Hematopoietic multipotent progenitor cell treated with erythropoietin and hydrocortisone succinate and interleukin-3 and kit ligand, for 17 days (in vitro differentiated cells): ENCODE measurements at regions not wholly inside any gene's neighbourhood (a gene's known extent, or its start where the extent isn't known, plus 50 kb on each side); places are given as distances from the start of the nearest gene placed in this dataset.

Experiments
- DNase-seq: peaks from one replicate; pipeline ENCODE4 v3.0.0-alpha.2; 2015; ENCODE audit warnings: low spot score

DNA sequence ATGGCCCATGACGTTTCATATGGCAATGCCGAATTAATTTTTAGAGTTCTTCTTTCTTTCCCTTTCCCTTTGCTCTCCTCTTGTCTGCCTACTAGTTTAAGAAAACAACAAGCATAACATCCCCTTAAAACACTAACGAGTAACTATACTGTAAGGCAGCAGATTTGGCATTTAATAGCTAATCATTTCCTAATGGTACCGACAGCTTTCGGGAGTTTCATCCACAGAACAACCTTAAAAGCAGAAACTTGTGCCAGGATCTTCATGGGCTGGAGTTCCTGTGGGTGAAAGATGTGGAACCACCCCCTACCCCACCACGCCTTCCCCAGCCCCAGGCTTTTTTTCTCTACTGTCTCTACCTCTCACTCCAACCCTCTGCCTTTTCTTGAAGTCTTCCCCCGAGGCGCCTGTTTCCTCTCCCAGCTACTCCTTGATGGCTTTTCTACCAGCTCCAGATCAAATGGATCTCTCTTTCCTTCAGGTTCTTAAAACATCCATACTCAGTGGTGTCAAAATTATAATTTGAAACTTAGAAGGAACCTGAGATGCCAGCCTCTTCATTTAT, 319.5 kb downstream of the PIK3R1 start:
- no peak for DNase-seq

DNA sequence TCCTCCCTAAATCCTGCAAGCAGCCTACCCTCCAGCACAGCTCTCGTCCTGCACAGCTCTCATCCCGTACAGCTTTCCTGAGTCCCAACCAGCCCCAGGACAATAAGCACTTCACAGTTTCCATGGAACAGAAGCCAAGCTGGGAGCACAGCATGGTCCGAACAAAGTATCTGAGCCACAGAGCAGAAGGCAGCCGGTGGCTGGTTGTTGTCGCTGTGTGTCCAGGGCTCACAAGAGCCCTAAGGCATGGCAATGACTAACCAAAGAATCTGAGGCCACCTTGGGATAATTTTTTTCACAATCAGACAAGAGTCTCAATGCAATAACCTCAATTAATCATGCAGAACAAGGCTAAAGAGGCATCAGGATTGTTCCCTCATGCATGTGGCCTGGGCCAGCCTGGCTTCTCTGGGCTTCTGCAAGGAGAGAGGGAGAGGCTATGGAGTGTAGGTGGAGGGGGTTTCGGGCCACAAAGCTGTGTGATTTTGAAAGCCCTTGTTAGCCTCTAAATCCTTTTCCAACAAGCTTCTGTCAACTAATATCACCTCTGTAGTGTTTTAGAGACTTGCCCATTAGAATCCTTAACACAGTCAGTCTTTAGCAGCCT, 323.4 kb downstream of the PIK3R1 start:
- DNase-seq = no peak

DNA sequence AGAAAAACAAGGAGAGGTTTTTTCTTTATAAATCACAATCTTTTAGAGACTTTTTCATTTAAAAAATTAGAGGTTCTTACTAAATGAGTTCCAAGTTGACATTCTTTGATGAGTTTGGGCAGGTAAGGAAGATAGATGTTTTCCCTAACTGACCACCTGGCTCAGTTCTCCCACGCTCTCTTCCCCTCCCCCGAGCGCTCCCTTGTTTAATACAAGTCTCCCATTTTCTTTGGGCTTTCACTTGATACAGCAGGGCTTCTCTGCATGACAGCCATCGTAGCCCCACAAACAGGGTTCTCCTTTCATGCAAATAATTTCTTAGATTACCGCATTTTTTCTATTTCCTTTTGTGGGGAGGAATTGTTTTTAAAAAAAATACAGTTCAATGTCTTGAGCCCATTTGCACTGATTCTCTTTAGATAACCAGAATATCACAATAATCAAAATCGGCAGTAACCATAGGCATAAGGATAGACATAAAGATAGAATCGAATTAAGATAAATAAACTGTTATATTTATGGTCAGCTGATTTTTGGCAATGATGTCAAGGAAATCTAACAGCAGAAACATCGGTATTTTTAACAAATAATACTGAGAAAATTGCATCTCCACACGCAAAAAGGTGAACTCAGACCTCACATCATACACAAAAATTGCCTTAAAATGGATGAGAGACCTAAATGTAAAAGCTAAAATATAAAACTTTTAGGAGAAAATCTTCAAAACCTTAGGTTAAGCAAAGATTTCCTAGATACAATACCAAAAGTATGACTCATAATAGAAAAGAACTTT, 325.4 kb downstream of the PIK3R1 start:
- no peak for DNase-seq

DNA sequence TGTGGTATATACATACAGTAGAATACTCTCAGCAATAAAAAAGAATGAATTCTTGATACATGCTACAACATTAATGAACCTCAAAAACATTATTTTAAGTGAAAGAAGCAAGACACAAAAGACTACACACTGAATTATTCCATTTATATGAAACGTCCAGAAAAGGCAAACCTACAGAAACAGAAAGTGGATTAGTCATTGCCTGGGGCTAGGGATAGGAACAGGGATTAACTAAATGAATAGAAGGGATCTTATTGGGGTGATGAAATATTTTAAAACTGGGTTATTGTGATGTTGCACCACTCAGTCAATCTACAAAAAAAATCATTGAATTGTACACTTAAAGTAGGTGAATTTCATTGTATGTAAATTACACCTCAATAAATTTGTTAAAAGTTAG, 326.7 kb downstream of the PIK3R1 start:
- DNase-seq = no peak

DNA sequence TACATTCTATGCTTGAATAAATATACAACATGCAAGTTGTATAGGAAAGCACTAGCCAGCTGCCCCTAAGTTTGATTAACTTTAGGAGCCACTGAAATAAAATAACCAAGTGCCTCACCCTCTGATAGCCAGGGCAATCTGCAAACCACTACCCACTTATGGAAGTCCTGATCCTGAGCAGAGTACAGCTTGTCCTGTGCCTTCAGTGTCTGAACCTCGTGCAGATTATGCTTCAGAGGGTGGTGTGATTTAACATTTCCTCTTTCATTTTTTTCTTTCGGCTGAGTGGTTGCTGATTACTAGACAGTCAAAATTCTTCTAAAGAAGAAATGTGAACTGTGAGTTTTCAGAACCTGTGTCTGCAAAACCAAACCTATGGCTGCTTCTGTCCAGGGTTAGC, 327.7 kb downstream of the PIK3R1 start:
- no peak for DNase-seq

DNA sequence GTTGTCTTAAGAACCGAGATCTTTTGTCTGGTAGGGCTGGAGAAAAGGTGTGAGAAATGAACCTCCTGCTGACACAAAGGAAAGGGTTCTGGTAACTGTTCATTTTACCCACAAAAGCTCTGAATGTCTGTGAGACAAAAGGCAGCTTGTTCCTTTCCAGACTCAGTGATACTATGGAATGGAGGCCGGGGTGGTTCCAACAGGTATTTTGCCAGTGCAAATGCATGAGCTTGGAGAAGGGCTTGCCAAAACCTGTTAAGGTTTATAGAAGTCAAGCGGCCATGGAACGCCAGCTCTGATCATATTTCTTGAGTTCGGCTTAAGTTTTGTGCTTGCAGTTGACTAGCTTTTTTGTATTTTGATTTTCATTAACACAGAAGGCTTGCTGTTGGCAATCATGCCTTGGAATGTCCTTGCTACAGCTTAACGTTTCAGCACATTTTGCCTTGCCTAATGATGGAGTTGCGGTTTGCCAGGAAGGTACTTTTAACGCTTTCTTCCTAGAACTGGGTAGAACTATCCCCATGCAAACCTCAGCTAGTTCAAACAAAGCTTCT, 328.6 kb downstream of the PIK3R1 start:
- no peak for DNase-seq

DNA sequence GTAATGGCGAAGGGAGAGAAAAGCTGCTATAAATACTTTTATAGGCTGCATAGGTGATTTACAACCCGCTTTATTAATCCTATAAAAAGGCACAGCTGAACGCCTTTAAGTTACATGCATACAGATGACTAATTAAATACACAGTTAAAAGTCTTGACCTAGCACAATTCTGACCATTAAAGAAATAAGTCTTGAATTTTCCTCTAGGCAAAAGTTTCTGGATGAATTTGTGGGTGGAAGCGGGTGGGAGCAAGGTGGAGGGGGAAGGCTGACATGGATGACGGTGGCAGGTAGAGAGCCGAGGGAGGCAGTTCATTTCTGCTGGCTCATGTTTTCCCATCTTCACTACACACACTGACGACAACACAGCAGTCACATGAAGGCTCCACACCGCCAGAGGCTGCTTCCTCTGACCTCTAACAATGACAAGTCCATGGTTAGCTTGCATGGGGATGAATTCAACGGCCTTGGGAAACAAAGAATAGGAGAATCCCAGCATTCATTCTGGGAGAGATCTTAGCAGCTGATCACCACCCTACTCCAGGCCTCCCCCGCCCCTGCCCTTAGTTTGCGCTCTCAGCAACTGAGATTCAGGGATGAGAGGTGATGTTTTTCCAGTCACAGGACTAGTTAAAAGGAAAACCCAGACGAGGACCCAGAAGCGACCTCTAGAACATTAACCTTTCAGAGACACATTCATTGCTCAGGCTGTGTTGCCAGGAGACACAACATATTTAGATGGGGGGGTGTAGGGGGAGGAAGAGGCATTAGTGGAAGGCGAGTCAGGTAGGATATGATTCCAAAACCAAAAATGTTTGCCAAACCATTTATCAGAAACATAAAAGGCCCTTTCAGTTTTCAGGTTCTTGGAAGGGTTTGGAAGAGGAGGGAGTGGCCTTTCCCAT, 329.3 kb downstream of the PIK3R1 start:
- no peak for DNase-seq

DNA sequence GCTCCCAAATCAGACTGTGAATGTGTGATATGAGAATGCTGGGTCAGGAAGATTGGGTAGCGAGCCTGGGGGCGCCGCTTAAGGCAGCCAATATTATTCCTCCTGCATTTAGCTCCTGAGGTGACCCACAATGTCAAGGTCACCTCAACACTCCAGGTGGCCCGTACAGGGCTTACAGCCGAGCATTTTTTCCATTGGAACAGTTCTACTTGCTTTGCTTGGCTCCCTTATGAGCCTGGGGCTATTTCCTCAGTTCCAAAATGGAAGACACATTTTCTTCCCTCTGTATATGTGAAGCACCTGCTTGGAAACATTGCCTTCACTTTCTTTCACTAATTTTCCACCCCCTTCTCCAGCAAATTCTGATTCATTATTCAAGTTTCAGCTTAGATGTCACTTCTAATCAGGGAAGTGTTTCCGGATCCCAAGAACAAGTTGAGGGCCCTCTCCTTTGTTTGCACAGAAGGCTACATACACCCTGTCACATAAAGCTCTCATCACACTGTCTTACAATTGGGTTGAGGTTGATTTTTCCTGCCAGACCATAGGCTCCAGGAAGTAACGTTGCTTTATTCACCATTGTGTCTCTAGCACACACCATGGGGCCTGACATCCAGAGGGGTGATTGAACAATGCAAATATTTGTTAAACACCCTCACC, 330.2 kb downstream of the PIK3R1 start:
- no peak for DNase-seq

DNA sequence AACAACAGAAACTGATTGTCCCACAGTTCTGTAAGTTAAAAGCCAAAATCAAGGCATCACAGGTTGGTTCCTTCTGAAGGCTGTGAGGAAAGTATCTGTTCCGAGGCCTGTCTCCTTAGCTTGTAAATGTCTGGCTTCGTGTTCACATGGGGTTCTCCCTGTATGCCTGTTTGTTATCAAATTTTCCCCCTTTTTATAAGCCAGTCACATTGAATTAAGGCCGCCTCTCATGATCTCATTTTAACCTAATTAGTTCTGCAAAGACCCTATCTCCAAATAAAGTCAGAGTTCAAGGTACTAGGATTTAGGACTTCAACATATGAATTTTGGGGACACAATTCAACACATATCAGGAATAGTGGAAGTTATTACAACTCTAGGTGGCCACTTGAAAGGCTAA, 331.5 kb downstream of the PIK3R1 start:
- no peak for DNase-seq

DNA sequence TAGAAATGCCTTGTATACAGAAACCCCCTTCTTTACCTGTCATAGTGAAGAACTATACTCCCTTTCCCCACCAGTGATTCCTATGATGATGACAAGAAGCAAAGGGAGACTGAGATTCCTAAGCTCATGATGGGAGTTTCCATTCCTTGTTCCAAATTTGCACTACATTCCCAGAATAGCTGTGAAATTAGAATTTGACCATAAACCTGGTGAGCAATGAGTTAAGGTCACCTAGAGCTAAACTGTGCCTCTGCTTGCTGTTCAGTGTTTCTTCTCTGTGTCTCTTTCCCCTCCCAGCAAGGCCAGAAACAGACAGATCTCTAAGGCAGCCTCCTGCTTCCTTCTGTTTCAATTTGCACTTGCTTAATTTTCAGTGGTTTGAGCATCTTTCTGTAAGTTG, 332.1 kb downstream of the PIK3R1 start:
- DNase-seq = no peak

DNA sequence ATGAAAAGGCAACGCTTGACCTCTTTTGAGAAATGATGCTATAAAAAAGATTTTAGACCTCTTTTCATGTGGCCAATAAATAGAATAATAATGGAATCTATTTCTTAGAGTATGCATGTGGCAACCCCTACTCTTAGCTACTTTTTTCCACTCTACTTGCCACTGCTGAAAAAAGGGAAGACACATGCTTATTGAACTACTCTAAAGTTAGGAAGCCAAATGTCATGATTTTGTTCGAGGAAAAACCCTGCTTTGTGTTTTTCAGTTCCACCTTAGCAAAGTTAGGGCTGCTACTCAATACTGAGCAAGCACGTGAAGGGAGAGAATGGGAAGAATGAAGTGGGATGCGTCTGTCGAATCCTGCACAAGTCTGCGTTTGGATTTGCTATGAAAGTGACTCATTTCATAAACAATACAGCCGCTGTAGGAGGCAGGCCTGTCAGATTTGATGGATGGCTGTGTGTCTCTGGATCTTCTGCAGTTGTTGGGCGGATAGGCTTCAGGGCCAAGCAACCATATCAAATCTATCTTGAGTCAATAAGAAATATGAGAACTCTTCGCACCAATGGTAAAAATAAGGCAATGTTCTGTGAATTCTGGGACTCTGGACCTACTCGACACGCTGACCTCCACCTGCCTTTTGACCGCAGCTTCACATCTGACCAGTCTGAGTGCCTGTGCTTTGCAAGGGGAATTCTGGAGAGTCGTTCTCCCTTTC, 333.6 kb downstream of the PIK3R1 start:
- DNase-seq = no peak

DNA sequence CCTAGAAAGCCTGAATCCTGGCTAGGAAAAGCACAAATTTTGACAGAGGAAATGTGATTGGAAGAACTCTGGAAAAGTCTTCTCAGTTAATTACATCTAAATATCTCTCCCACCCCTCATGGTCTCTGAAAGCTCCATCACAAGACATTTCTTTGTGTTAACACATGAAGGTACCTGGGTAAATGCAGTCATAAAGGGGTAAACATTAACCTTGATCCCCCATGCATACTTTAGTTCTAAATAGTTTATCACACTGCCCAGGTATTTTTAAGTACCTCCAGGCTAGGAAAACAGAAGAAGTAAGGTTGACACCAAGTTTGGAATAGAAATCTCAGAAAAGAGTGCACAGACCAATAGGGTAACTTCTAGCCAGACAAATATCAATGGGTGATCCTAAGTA, 334.5 kb downstream of the PIK3R1 start:
- DNase-seq = no peak

DNA sequence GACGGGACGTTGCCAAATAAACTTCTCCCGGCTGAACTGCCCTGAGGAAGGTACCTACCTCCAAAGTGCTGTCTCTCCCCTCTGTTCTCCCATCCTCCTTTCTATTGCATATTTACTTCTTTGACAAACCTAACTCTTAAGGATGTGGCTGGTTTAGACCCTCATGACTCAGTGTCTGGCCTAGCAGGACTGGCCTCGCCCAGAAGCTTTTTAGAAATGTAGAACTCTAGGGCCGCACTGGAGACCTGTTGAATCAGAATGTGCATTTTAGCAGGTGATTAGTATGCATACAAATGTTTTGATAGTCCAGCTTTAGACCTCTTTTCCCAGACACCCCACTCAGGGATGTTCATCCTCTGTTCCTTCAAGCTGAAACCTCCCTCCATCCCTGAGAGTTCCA, 335.9 kb downstream of the PIK3R1 start:
- DNase-seq = no peak

DNA sequence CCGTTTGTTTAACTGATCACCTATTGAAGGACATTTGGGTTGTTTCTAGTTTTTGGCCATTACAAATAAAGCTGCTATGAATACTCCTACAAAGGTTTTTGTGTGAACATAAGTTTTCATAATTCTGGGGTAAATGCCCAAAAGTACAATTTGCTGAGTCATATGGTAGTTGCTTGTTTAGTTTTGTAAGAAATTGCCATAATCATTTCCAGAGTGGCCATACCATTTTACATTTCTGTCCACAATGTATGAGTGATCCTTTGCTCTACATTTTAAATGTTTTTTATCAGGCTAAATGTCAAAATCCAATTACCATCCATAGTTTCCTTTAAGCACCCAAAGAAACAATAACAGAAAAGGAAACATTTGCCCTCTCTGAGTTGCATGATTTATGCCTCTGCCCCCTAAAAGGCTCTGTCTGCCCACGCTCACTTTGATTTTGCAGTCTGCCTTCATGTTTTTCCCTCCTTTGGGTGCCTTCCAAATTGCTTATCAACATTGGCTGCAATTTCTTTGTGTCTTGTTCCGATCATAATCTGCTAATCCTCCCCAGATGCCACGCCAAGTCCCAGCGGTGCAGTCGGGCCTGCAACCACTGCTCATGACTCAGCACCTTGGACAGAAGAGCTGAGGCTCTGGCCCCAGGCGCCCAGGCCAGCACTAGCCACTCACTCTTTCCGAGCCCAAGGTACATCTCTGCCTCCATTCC, 339.2 kb downstream of the PIK3R1 start:
- no peak for DNase-seq

DNA sequence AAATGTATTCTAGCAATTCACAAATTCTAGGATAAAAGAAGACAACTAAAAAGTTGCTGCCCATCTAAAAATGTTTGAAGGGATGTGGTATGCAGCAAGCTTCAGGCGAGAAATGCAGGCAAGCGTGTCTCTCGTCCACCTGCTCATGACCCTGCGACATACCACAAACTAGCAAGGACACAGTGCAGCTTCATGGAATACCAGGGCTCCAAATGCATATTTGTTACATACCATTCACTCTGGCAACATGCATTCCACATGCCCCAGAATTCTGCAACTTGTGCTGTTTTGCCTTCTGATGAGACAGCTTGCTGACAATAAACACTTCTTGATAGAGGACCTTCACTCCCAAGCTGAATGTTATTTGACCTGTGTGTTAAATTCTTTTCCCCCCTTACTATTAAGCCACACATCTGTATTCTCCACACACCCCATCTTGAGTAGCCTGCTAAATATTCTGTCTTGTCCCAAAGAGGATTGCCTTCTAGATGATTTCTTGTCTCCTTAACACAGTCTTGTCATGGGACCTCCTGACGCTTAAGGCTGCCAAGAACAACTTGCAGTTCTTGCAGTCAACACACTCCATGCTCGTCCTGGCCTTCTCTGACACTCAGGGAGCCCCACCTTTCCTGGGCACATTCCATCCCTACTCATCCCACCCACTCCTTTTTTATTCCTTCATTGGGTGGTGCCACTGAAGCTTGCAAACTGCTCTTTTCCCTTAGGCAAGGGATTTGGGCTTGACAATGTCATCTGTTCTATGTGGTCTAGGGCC, 340.5 kb downstream of the PIK3R1 start:
- no peak for DNase-seq

DNA sequence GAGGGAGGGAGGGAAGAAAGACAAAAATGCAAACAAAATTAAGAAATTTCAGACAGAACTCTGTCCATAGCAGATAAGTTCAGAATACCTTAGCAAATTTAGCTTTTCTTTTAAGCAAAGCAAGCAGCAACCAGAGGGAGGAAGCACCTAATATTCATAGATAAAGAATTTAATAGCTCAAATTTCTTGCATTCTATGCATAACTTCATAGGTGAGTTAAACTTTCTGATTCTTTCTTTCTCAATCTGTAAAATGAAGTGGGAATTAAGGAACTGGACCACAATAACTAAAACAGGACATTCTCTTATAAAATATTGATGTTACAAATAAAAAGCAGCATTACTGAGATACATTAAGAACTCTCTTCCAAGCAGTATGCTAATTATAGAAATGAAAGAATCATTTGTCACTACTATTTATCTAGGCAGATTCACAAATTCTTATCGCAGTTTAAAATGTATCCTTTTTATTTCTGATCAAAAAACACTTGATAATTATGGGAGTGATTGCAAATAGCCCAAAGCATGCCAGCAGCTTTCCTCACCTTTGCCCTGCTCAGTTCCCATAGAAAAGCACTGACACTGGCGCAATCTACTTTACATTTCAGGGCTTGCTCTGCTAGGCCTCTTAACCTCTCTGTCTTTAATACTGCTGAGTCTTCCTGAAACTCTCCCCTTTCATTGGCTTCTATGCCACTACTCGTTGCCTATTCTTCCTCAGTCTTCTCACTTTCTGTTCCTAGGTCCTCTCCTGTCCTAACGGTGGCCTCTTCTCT, 341.8 kb downstream of the PIK3R1 start:
- no peak for DNase-seq

DNA sequence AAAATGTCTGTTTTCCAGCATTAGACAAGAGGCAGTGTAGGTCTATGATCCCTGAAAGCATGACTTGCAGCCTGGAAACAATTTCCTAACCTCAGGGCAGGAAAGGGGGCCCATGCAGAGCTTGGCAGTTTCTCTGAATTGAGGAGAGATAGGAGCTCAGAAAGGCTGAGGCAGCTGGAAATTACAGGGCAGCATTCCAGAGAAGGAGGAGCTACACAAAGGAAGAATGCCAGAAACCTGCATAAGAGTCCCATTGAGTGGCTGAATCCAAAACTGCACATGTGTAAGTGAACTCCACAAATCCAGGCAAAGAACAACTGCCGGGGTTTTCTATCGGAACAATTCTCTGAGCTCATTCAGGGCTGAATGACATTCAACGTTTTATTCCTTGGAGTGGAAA, 346.8 kb downstream of the PIK3R1 start:
- DNase-seq = no peak

DNA sequence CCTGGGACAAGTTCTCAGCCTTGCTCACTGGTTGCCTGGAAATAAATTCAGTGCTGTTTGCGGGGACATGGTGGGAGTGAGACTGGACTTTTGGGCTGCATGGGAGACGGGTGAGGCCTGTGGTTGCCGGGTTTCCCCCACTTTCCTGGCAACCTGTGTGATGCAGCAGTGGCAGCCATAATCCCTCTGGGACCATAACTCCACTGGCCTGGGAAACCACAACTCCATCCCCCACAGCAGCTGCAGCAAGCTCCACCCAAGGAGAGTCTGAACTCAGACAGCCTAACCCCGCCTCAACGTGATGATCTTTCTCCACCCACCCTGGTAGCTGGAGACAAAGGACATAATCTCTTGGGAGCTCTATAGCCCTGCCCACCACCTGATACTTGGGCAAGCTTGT, 349.9 kb downstream of the PIK3R1 start:
- DNase-seq = no peak

DNA sequence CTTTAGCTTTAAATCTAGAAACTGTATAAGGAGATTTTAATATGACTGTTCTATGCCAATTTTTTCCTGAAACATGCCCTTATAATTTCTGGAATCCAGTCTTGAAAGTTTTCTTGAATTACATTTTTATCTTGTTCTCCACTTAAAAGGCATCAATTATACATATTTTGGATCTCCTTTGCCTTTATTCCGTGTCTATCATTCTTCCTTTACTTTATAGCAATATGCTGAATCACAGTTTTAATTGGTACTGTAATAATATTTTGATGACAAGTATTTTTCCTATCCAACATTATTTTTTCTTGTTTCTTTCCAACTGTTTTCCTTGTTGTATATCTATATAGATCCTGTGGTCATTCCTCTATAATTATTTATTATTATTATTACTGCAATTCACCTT, 361.2 kb downstream of the PIK3R1 start:
- DNase-seq = no peak
